HL-60 (cell line): ENCODE measurements at regions not wholly inside any gene's neighbourhood (a gene's known extent, or its start where the extent isn't known, plus 50 kb on each side); places are given as distances from the start of the nearest gene placed in this dataset.

Experiments
- DNase-seq, 2 experiments: peaks; one replicate each; pipeline ENCODE4 v3.0.0-alpha.2; 2010 to 2020; ENCODE audit warnings: low read depth in 1 of 2, low spot score in 1 of 2
- H3K27ac ChIP-seq: fragments of 250-450 bp; sonication (Bioruptor Pico); replicated peaks from 2 replicates; pipeline ENCODE4 v1.5.1; 2020; ENCODE audit warnings: mild to moderate bottlenecking, moderate library complexity
- H3K27me3 ChIP-seq: fragments of 250-450 bp; sonication (Bioruptor Pico); 2 replicates; pipeline ENCODE4 v1.5.1; 2021; ENCODE audit warnings: mild to moderate bottlenecking, moderate library complexity; ENCODE audit not compliant: insufficient read depth, poor library complexity, severe bottlenecking
- H3K4me3 ChIP-seq: replicated peaks from 2 replicates; pipeline ENCODE4 v1.5.1; 2011; ENCODE audit warnings: mild to moderate bottlenecking, control low read depth, low read length; ENCODE audit not compliant: insufficient read depth
- CTCF ChIP-seq: IDR thresholded peaks from one replicate; pipeline ENCODE4 v1.5.1; 2011; ENCODE audit warnings: low read length, control low read depth, inconsistent platforms; ENCODE audit not compliant: insufficient read depth
- GABPA ChIP-seq: IDR thresholded peaks from 2 replicates; pipeline ENCODE4 v1.6.1; 2012; ENCODE audit warnings: low read depth
- POLR2AphosphoS5 ChIP-seq: IDR thresholded peaks from 2 replicates; pipeline ENCODE4 v1.6.1; 2012; ENCODE audit warnings: low read depth
- REST ChIP-seq: IDR thresholded peaks from 2 replicates; pipeline ENCODE4 v1.6.1; 2012; ENCODE audit warnings: low read depth; ENCODE audit not compliant: insufficient replicate concordance
- SPI1 ChIP-seq: IDR thresholded peaks from 2 replicates; pipeline ENCODE4 v1.6.1; 2012; ENCODE audit warnings: low read depth, mild to moderate bottlenecking, borderline replicate concordance

DNA sequence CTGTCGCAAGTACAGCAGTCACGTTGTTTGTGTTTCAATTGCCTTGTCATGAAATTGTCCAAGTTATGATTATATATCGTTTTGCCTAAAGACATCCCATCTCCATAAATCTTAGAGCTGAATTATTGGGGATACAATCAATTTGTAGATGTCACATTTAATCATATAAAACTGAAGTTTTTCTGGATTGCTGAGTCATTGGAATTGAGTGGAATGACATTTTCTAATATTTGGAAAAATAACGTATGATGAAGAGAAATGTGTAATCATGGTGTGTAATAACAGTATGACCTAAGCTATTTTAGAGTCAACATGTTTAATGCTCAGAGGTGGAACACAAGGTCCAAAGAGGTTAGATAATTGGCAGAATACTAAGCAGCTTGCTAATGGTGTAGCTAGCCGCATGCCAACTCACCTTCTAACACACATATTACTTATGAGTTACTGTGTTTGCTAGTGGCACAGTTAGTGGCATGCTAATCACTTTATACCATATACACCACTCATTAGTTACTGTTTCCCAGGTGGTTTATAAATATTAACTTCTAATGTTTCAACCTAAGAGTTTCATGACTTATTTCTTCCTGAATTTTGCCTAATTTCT is 473.1 kb upstream of the GRAMD2B start:
- no peak overlapping the region for H3K27ac ChIP-seq
- no peak overlapping the region for H3K4me3 ChIP-seq
- no peak for TF ChIP-seq SPI1
- no peak for DNase-seq
- H3K27me3 ChIP-seq = no peaks in the 10 kb centered on the region

DNA sequence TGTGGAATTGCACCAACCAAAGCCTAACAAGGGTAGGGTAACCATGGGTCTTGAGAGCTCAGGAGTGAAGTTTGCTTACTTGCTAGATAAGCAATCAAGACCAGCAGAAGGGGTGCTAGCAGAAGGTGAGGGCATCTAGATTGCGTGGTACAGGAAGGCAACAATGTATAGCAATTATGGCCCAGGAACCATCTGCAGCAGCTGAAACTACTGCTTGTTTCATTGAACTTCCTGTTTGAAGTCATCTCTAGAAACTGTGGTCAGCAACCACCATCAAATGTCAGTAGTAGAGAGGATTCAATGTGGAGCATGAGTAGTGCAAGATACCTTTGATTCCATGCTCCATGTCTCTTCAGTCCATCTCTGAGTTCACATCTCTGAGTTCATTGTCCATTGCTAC is 462.1 kb upstream of the GRAMD2B start:
- no peak overlapping the region for H3K4me3 ChIP-seq
- H3K27ac ChIP-seq = no peak overlapping the region
- H3K27me3 ChIP-seq = no peaks in the 10 kb centered on the region
- DNase-seq = no peak
- no peak for TF ChIP-seq SPI1
- no peak for TF ChIP-seq GABPA
- TF ChIP-seq CTCF = no peak
- TF ChIP-seq REST = no peak
- no peak for TF ChIP-seq POLR2AphosphoS5

GRCh38 chr5:125965577-125965976 is 457.6 kb upstream of the GRAMD2B start:
- TF ChIP-seq POLR2AphosphoS5 = no peak
- Histone ChIP-seq H3K4me3 (no peak overlapping the region), H3K27ac (no peak overlapping the region), H3K27me3 (no peaks in the 10 kb centered on the region)
- no peak for DNase-seq

DNA sequence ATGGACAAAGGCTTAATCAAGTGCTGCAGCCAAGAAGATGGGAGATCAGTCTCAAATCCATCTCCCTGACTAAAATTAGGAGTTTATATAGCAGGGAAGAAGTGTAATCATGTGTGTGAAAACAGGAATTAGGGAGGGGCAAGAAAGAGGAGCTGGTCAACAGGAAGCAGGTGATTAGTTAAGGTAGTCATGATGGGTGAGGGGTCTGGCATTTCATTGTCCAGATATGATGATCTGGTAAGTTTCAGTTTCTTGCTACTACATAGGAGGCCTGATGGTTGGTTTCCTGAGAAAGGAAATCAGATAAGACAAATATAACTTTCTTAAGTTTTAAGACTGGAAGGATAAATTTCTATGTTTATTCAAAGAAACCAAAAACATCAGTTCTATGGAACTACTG is 455.6 kb upstream of the GRAMD2B start:
- H3K4me3 ChIP-seq = no peak overlapping the region
- H3K27ac ChIP-seq = no peak overlapping the region
- no peaks in the 10 kb centered on the region for H3K27me3 ChIP-seq
- DNase-seq = no peak
- no peak for TF ChIP-seq POLR2AphosphoS5
- TF ChIP-seq GABPA = no peak
- TF ChIP-seq REST = no peak
- no peak for TF ChIP-seq SPI1
- no peak for TF ChIP-seq CTCF

DNA sequence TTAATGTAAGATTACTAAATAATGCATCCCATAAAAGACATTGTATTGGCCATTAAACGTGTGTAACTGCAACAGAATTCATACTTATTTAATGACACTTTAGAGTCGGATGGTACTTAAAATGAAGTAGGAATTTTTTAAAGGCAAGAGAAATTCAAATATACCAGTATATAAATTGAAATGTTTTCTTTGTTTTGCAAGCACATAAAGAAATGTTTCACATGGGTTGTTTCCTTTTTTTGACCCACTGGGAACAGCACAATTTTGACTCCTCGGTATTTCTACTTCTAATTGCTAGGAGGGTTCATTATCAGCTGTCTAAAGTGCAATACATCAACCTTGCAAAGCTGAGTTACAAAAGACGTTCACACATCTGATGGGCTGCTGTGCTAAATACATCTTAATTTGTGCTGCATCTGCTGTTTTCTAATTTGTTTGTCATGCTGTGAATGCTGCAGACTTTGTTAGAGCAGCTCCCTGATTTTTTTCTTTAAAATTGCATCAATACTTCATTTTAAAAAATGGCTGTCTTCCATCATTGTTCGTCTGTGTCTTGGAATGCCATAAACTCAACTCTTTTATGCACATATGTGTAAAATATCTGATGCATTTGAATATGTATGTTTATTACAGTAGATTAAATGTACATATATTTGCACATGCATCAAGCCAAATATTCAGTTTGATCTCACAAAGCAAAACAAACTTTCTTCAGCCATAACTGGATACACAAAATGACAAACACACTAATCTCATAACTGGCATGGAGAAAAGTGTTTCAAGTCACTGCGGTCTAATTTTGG is 454.0 kb upstream of the GRAMD2B start:
- H3K27me3 ChIP-seq = no peaks in the 10 kb centered on the region
- DNase-seq = no peak
- no peak overlapping the region for H3K4me3 ChIP-seq
- TF ChIP-seq GABPA (no peak), POLR2AphosphoS5 (no peak), REST (no peak), CTCF (no peak), SPI1 (no peak)
- H3K27ac ChIP-seq = no peak overlapping the region
